ENCODE measurements at regions not wholly inside any gene's neighbourhood (a gene's known extent, or its start where the extent isn't known, plus 50 kb on each side); places are given as distances from the start of the nearest gene placed in this dataset.

DNA sequence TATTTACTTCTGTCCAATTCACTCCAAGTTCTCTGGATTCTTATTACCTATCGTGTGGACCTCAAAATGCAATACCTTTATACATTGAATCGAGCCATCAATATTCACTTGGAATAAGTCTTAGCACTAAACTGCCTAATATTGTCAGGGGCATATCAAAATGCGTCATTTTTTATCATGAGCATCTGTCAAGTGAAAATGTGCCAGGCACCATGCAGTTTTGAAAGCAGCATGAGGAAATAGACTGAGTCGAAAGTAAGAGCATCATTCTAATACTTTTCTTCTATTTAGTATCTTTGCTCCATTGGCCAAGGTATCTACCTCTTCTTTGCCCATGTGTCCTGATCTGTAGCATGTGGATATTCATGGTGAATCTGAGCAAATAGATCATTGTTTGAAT, 1193.4 kb downstream of the CDH11 start:
- no peaks in the 10 kb centered on the region for H3K27me3 ChIP-seq (replicated peaks; ENCODE audit: insufficient read depth)
- no peak overlapping the region for H3K27ac ChIP-seq
- TF ChIP-seq, protein P1, sequence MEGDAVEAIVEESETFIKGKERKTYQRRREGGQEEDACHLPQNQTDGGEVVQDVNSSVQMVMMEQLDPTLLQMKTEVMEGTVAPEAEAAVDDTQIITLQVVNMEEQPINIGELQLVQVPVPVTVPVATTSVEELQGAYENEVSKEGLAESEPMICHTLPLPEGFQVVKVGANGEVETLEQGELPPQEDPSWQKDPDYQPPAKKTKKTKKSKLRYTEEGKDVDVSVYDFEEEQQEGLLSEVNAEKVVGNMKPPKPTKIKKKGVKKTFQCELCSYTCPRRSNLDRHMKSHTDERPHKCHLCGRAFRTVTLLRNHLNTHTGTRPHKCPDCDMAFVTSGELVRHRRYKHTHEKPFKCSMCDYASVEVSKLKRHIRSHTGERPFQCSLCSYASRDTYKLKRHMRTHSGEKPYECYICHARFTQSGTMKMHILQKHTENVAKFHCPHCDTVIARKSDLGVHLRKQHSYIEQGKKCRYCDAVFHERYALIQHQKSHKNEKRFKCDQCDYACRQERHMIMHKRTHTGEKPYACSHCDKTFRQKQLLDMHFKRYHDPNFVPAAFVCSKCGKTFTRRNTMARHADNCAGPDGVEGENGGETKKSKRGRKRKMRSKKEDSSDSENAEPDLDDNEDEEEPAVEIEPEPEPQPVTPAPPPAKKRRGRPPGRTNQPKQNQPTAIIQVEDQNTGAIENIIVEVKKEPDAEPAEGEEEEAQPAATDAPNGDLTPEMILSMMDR (IDR thresholded peaks at IDR 0.05): no peak
- no peaks in the 10 kb centered on the region for H3K9me3 ChIP-seq
- no peaks in the 10 kb centered on the region for H3K4me1 ChIP-seq (ENCODE audit: control insufficient read depth in 1 of 2, low read depth in 2 of 2)
- H3K4me3 ChIP-seq: no peak overlapping the region
- H3K36me3 ChIP-seq: no peaks in the 10 kb centered on the region
- no peak for DNase-seq (ENCODE audit: low spot score)
- no peak for ATAC-seq (ENCODE audit: insufficient number of reproducible peaks, low FRiP score, low read depth)

DNA sequence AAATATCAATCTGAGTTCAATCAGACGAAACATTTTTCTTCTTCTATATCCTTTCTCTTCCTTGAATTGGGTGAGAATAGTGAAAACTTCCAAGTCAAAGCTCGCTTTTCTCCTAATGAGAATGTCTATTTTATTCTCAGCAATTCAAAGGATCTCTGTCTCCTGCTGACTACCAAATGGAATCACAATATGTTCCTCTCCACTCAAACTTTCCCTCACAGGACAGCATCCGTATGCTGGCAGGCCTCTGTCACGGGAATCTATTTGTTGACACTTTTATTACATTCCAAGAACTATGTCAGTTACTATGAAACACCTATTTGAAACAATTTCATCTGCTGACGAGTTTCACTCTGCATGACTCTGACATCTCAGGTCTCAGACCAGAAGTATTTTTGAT, 1196.6 kb downstream of the CDH11 start:
- Histone ChIP-seq H3K27me3 (replicated peaks; ENCODE audit: insufficient read depth) (no peaks in the 10 kb centered on the region), H3K9me3 (no peaks in the 10 kb centered on the region), H3K27ac (no peak overlapping the region), H3K4me1 (ENCODE audit: control insufficient read depth in 1 of 2, low read depth in 2 of 2) (no peaks in the 10 kb centered on the region), H3K36me3 (no peaks in the 10 kb centered on the region), H3K4me3 (no peak overlapping the region)
- TF ChIP-seq, protein P1 (IDR thresholded peaks at IDR 0.05): no peak
- ATAC-seq (ENCODE audit: insufficient number of reproducible peaks, low FRiP score, low read depth): no peak
- DNase-seq (ENCODE audit: low spot score): no peak

DNA sequence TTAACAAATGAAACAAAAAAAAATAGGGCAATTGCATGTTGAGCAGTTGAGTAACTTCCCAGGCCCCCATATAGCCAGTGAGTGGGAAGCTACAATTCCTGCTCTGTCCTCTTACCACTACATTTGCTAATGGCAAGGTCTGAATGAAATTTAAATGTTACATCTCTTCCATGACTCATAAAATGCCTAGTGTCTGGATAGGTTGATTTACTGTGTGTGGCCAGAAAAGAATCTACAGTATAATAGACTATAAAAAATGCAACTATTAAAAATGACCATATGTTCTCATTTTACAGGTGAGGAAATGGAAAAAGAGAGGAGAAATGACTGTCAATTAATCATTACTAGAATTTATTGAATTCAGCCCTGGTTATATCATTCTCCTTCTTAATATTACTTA, 1199.3 kb downstream of the CDH11 start:
- Histone ChIP-seq H3K4me1 (ENCODE audit: control insufficient read depth in 1 of 2, low read depth in 2 of 2) (no peaks in the 10 kb centered on the region), H3K27me3 (replicated peaks; ENCODE audit: insufficient read depth) (no peaks in the 10 kb centered on the region), H3K36me3 (no peaks in the 10 kb centered on the region), H3K27ac (no peak overlapping the region), H3K4me3 (no peak overlapping the region), H3K9me3 (no peaks in the 10 kb centered on the region)
- no peak for DNase-seq (ENCODE audit: low spot score)
- ATAC-seq (ENCODE audit: insufficient number of reproducible peaks, low FRiP score, low read depth): no peak
- TF ChIP-seq, protein P1 (IDR thresholded peaks at IDR 0.05): no peak

DNA sequence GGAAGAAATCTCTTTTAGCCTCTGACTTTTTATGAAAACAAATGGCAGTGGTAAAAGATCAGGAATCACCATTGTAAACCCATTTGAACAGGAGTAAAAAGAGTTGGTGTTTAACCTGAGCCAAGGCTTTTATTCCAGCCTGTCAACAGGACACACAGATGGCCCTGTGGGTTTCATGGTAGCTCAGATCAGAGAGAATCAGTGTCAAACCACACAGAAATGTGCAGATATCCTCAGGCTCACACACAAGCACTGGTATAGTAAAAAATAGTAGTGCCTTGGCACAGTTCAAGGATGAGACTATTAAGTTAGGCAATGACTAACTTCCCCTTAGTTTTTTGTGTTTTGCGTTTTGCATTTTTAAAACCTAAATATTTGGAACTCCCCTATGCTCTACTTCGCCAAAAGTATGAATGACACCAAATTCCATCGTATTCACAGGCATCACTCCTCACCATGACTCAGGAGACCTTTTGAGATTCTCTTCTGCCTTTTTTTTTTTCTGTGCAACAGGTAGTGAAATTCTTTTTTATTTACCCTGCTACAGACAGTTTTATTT, 1200.0 kb downstream of the CDH11 start:
- DNase-seq (ENCODE audit: low spot score) (no peak), ATAC-seq (ENCODE audit: insufficient number of reproducible peaks, low FRiP score, low read depth) (no peak)
- Histone ChIP-seq H3K4me1 (ENCODE audit: control insufficient read depth in 1 of 2, low read depth in 2 of 2) (no peaks in the 10 kb centered on the region), H3K9me3 (no peaks in the 10 kb centered on the region), H3K36me3 (no peaks in the 10 kb centered on the region), H3K4me3 (no peak overlapping the region), H3K27me3 (replicated peaks; ENCODE audit: insufficient read depth) (no peaks in the 10 kb centered on the region), H3K27ac (no peak overlapping the region)
- TF ChIP-seq, protein P1 (IDR thresholded peaks at IDR 0.05): no peak

DNA sequence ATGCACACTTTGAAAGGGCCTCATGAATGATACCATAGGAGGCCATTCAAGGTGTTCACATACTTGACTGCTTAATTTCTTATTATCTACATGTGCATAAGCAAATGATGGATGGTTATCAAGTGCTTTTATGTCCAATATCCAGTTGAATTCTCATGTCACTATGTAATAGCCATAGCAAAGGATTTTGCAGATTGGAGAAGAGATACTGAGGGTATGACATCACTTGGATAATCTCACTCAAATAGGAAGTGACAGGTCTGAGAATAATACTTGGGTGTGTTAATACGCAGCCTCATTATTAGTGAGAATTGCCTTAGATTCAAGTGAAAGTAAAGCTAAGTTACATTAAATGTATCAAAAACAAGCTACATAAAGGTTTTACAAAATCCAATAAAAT, 1208.6 kb downstream of the CDH11 start:
- H3K36me3 ChIP-seq: no peaks in the 10 kb centered on the region
- H3K27ac ChIP-seq: no peak overlapping the region
- DNase-seq (ENCODE audit: low spot score) (no peak), ATAC-seq (ENCODE audit: insufficient number of reproducible peaks, low FRiP score, low read depth) (no peak)
- no peaks in the 10 kb centered on the region for H3K9me3 ChIP-seq
- H3K4me1 ChIP-seq (ENCODE audit: control insufficient read depth in 1 of 2, low read depth in 2 of 2): no peaks in the 10 kb centered on the region
- TF ChIP-seq, protein P1 (IDR thresholded peaks at IDR 0.05): no peak
- no peak overlapping the region for H3K4me3 ChIP-seq
- no peaks in the 10 kb centered on the region for H3K27me3 ChIP-seq (replicated peaks; ENCODE audit: insufficient read depth)
